GM23248 (cell line): ENCODE measurements at regions not wholly inside any gene's neighbourhood (a gene's known extent, or its start where the extent isn't known, plus 50 kb on each side); places are given as distances from the start of the nearest gene placed in this dataset.
"Not testable (repeated sequence)": the region's sequence is repeated elsewhere in the genome, so short reads cannot be mapped to it uniquely, and the experiment has no call there.

ENCODE experiments used
- DNase-seq: peaks from one replicate; pipeline ENCODE4 v3.0.0-alpha.2; 2015
- H2AFZ ChIP-seq: fragments of 200-600 bp; sonication (generic); 2 replicates; pipeline ENCODE4 v1.6.1; 2016; ENCODE audit warnings: antibody characterized with exemption
- H3F3A ChIP-seq: fragments of 200-600 bp; sonication (generic); 2 replicates; pipeline ENCODE4 v1.6.1; 2016; ENCODE audit warnings: mild to moderate bottlenecking, antibody characterized with exemption, mixed run types; ENCODE audit not compliant: insufficient read depth
- H3K27ac ChIP-seq: fragments of 200-600 bp; sonication (generic); 2 replicates; pipeline ENCODE4 v1.5.1; 2016; ENCODE audit warnings: mild to moderate bottlenecking
- H3K27me3 ChIP-seq: fragments of 200-600 bp; sonication (generic); replicated peaks from 2 replicates; pipeline ENCODE4 v1.6.1; 2016; ENCODE audit warnings: mild to moderate bottlenecking; ENCODE audit not compliant: insufficient read depth
- H3K36me3 ChIP-seq: fragments of 200-600 bp; sonication (generic); 2 replicates; pipeline ENCODE4 v1.6.1; 2016; ENCODE audit warnings: low read depth, mild to moderate bottlenecking
- H3K4me1 ChIP-seq: fragments of 200-600 bp; sonication (generic); 2 replicates; pipeline ENCODE4 v1.6.1; 2016; ENCODE audit warnings: mild to moderate bottlenecking; ENCODE audit not compliant: insufficient read depth
- H3K4me2 ChIP-seq: fragments of 200-600 bp; sonication (generic); one replicate; pipeline ENCODE4 v1.6.1; 2016; ENCODE audit warnings: mild to moderate bottlenecking; ENCODE audit not compliant: unreplicated experiment
- H3K4me3 ChIP-seq: fragments of 200-600 bp; sonication (generic); 2 replicates; pipeline ENCODE4 v1.5.1; 2016; ENCODE audit warnings: mild to moderate bottlenecking
- H3K79me2 ChIP-seq: fragments of 200-600 bp; sonication (generic); 2 replicates; pipeline ENCODE4 v1.6.1; 2016; ENCODE audit warnings: mild to moderate bottlenecking; ENCODE audit not compliant: insufficient read depth
- H3K9ac ChIP-seq: fragments of 200-600 bp; sonication (generic); 2 replicates; pipeline ENCODE4 v1.6.1; 2016; ENCODE audit warnings: mild to moderate bottlenecking
- H3K9me2 ChIP-seq: fragments of 200-600 bp; sonication (generic); 2 replicates; pipeline ENCODE4 v1.6.1; 2016; ENCODE audit warnings: mixed run types, mild to moderate bottlenecking, moderate library complexity; ENCODE audit not compliant: insufficient read depth
- H3K9me3 ChIP-seq: fragments of 200-600 bp; sonication (generic); one replicate; pipeline ENCODE4 v1.6.1; 2017; ENCODE audit warnings: low read depth
- H4K20me1 ChIP-seq: fragments of 200-600 bp; sonication (generic); 2 replicates; pipeline ENCODE4 v1.6.0; 2016; ENCODE audit not compliant: insufficient read depth
- EZH2 ChIP-seq: fragments of 200-600 bp; sonication (generic); IDR thresholded peaks from 2 replicates; pipeline ENCODE4 v1.6.1; 2018; ENCODE audit warnings: antibody characterized with exemption, mild to moderate bottlenecking; ENCODE audit not compliant: insufficient read depth, poor library complexity, severe bottlenecking
- EZH2phosphoT487 ChIP-seq: fragments of 200-600 bp; sonication (generic); IDR thresholded peaks from 2 replicates; pipeline ENCODE4 v1.6.1; 2018; ENCODE audit warnings: antibody characterized with exemption, moderate library complexity, mild to moderate bottlenecking, low read depth; ENCODE audit not compliant: insufficient read depth
- WGBS, 2 experiments: methylation state at CpG; one replicate each; pipeline ENCODE4 v1.1.6; 2015 to 2017; ENCODE audit warnings: low lambda C conversion rate in 2 of 2, low coverage in 1 of 2; ENCODE audit errors: missing lambda C conversion rate in 2 of 2; 5-methylcytosine and 5-hydroxymethylcytosine counted together
- in situ Hi-C: fragments of 300-500 bp; cut with MboI; formaldehyde crosslinking; loops from 2 replicates; pipeline ENCODE4 v1.15.0; 2020

- Histone ChIP-seq H3K4me1 (no peaks in the 10 kb centered on the region), H3F3A (no peaks in the 10 kb centered on the region), H3K27me3 (no peaks in the 10 kb centered on the region), H3K9me3 (no peaks in the 10 kb centered on the region), H3K27ac (no peak overlapping the region), H3K79me2 (no peaks in the 10 kb centered on the region), H3K36me3 (no peaks in the 10 kb centered on the region), H3K9me2 (no peaks in the 10 kb centered on the region; the same call in 1 of the 2 replicates), H3K4me3 (no peak overlapping the region), H2AFZ (no peak overlapping the region), H3K4me2 (no peak overlapping the region), H3K9ac (no peak overlapping the region), H4K20me1 (no peaks in the 10 kb centered on the region)
- DNase-seq: no peak
- no peak for TF ChIP-seq EZH2phosphoT487
- TF ChIP-seq EZH2: no peak
- in situ Hi-C loops: no loop called here
- 37 to 48% methylated on average over 3 of the region's 3 CpGs for WGBS, 2 experiments
Measured at GRCh38 chr11:88061111-88061510, 114.1 kb downstream of the RAB38 start.

GRCh38 chr11:88059326-88059725, 115.9 kb downstream of the RAB38 start:
- DNase-seq: peak; percentile 1
- no peak overlapping the region for H2AFZ ChIP-seq
- H3K27me3 ChIP-seq: no peaks in the 10 kb centered on the region
- no peaks in the 10 kb centered on the region for H3K4me1 ChIP-seq
- H3K4me2 ChIP-seq: no peak overlapping the region
- H4K20me1 ChIP-seq: no peaks in the 10 kb centered on the region
- H3K9ac ChIP-seq: no peak overlapping the region
- H3F3A ChIP-seq: no peaks in the 10 kb centered on the region
- H3K27ac ChIP-seq: no peak overlapping the region
- no peaks in the 10 kb centered on the region for H3K79me2 ChIP-seq
- no peaks in the 10 kb centered on the region; the same call in 1 of the 2 replicates for H3K9me2 ChIP-seq
- H3K4me3 ChIP-seq: no peak overlapping the region
- in situ Hi-C loops: no loop called here
- no peaks in the 10 kb centered on the region for H3K36me3 ChIP-seq
- no peak for TF ChIP-seq EZH2phosphoT487
- TF ChIP-seq EZH2: no peak
- H3K9me3 ChIP-seq: no peaks in the 10 kb centered on the region

- Histone ChIP-seq H3K4me1 (no peaks in the 10 kb centered on the region), H3K27me3 (no peaks in the 10 kb centered on the region), H2AFZ (no peak overlapping the region), H3K79me2 (no peaks in the 10 kb centered on the region), H3K9me2 (no peaks in the 10 kb centered on the region), H3K27ac (no peak overlapping the region), H3K4me2 (no peak overlapping the region), H3K4me3 (no peak overlapping the region), H3F3A (no peaks in the 10 kb centered on the region), H3K36me3 (no peaks in the 10 kb centered on the region), H4K20me1 (no peaks in the 10 kb centered on the region), H3K9me3 (no peaks in the 10 kb centered on the region), H3K9ac (no peak overlapping the region)
- in situ Hi-C loops: no loop called here
- TF ChIP-seq EZH2: no peak
- TF ChIP-seq EZH2phosphoT487: no peak
- WGBS, 2 experiments: 59 to 65% methylated on average over 2 of the region's 2 CpGs
- DNase-seq: peak; percentile 14
Measured at GRCh38 chr11:88051396-88051795, 123.8 kb downstream of the RAB38 start.

GRCh38 chr11:88050247-88050646, 125.0 kb downstream of the RAB38 start:
- no peaks in the 10 kb centered on the region for H3K9me2 ChIP-seq
- no peak overlapping the region for H3K4me3 ChIP-seq
- H2AFZ ChIP-seq: no peak overlapping the region
- H3F3A ChIP-seq: no peaks in the 10 kb centered on the region
- no peak overlapping the region for H3K27ac ChIP-seq
- WGBS, 2 experiments: 68 to 71% methylated on average over 2 of the region's 2 CpGs
- H3K4me2 ChIP-seq: no peak overlapping the region
- no peaks in the 10 kb centered on the region for H4K20me1 ChIP-seq
- H3K9ac ChIP-seq: no peak overlapping the region
- no peaks in the 10 kb centered on the region for H3K4me1 ChIP-seq
- no peaks in the 10 kb centered on the region for H3K9me3 ChIP-seq
- in situ Hi-C loops: no loop called here
- no peaks in the 10 kb centered on the region for H3K79me2 ChIP-seq
- TF ChIP-seq EZH2: no peak
- TF ChIP-seq EZH2phosphoT487: no peak
- no peaks in the 10 kb centered on the region for H3K27me3 ChIP-seq
- H3K36me3 ChIP-seq: no peaks in the 10 kb centered on the region
- DNase-seq: no peak

GRCh38 chr11:88045288-88045687, 130.0 kb downstream of the RAB38 start:
- H3K9me2 ChIP-seq, H3K9me3 ChIP-seq, H3K4me2 ChIP-seq, H2AFZ ChIP-seq, H3F3A ChIP-seq, H3K9ac ChIP-seq, H3K36me3 ChIP-seq, H3K4me3 ChIP-seq, H3K79me2 ChIP-seq, in situ Hi-C loops, H3K27ac ChIP-seq, DNase-seq, H3K4me1 ChIP-seq, H4K20me1 ChIP-seq: not testable (repeated sequence)
- 60% methylated on average over 9 to 11 of the region's 11 CpGs for WGBS, 2 experiments
- peaks cover 11% of the 10 kb centered on the region for H3K27me3 ChIP-seq

GRCh38 chr11:88044658-88045057, 130.6 kb downstream of the RAB38 start:
- H4K20me1 ChIP-seq, H3K4me2 ChIP-seq, H3K27ac ChIP-seq, H3K9ac ChIP-seq, H3K4me1 ChIP-seq, H3K36me3 ChIP-seq, DNase-seq, in situ Hi-C loops, H3K4me3 ChIP-seq, H2AFZ ChIP-seq, H3K9me2 ChIP-seq, H3K79me2 ChIP-seq, H3F3A ChIP-seq, H3K9me3 ChIP-seq: not testable (repeated sequence)
- 78 to 95% methylated on average over 4 to 5 of the region's 5 CpGs for WGBS, 2 experiments
- H3K27me3 ChIP-seq: peaks cover 11% of the 10 kb centered on the region
